Erythroblast (primary cell): ENCODE measurements at regions not wholly inside any gene's neighbourhood (a gene's known extent, or its start where the extent isn't known, plus 50 kb on each side); places are given as distances from the start of the nearest gene placed in this dataset.

Experiments
- GATA1 ChIP-seq: IDR thresholded peaks from 2 replicates; pipeline ENCODE4 v1.6.1; 2011; ENCODE audit warnings: low read depth, mild to moderate bottlenecking, control low read depth, low read length, moderate library complexity
- POLR2A ChIP-seq: IDR thresholded peaks from 2 replicates; pipeline ENCODE4 v1.6.1; 2011; ENCODE audit warnings: mild to moderate bottlenecking, low read length

DNA sequence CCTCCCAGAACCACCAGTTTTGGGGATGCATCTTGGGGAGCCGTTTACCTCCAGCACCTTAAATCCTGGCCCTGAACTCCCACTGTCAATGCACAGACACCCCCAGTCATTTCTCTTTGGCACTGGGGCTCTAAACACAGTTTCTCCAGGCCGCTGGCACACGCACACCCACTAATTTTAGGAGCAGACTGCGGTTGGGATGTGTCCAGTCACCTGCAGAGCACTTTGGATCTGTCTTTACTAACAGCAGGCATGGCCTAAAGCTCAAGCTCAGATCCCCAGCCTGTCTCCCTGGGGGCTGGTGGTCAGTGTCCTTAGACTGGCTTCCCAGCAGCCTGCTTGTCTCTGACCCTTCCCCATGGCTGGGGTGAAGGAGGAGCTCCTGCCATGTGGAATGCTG, 49.9 kb downstream of the SYNE3 start:
- TF ChIP-seq GATA1 (no peak), POLR2A (no peak)
